Stimulated activated naive CD8-positive, alpha-beta T cell treated with anti-CD3 and anti-CD28 coated beads, Interleukin-15, Interleukin-2, amounts not matched to agents 100 U/mL and 50 U/mL, for 24 hours (primary cell): ENCODE measurements at regions not wholly inside any gene's neighbourhood (a gene's known extent, or its start where the extent isn't known, plus 50 kb on each side); places are given as distances from the start of the nearest gene placed in this dataset.
"Not testable (repeated sequence)": the region's sequence is repeated elsewhere in the genome, so short reads cannot be mapped to it uniquely, and the experiment has no call there.

Experiments
- ATAC-seq: fragments of 150-1000 bp; cut with Tn5 transposase; one replicate; pipeline ENCODE4 v1.10.0; 2021
- DNase-seq: peaks from one replicate; pipeline ENCODE4 v3.0.0; 2021

DNA sequence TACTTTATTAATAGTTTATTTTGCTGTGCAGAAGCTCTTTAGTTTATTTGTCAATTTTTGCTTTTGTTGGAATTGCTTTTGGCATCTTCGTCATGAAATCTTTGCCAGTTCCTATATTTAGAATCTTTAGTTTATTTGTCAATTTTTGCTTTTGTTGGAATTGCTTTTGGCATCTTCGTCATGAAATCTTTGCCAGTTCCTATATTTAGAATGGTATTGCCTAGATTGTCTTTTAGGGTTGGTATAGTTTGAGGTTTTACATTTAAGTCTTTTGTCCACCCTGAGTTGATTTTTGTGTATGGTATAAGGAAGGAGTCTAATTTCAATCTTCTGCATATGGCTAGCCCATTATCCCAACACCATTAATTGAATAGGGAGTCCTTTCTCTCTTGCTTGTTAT lies 93.9 kb upstream of the TCF21 start:
- ATAC-seq, result not testable (repeated sequence)

DNA sequence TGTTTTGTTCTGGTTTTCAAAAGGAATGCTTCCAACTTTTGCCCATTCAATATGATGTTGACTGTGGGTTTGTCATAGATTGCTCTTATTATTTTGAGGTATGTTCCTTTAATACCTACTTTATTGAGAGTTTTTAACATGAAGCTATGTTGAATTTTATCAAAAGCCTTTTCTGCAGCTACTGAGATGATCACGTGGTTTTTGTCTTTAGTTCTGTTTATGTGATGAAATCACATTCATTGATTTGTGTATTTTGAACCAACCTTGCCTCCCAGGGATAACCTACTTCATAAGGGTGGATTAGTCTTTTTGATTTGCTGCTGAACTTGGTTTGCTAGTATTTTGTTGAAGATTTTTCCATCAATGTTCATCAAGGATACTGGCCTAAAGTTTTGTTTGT lies 92.7 kb upstream of the TCF21 start:
- no peak for DNase-seq
- ATAC-seq, result no peak

More for the DNA sequence above, 93.9 kb upstream of the TCF21 start:
- not testable (repeated sequence) for DNase-seq

DNA sequence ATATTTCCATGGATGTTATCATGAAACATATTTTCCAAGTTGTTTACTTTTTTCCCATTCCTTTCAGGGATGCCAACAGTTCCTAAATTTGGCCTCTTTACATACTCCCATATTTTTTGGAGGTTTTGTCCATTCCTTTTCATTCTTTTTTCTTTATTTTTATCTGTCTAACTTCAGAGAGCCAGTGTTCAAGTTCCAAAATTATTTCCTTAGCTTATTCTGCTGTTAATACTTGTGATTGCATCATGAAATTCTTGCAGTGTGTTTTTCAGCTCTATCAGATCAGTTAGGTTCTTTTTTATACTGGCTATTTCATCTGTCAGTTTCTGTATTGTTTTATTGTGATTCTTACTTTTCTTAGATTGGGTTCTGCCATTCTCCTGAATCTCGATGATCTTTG lies 89.9 kb upstream of the TCF21 start:
- DNase-seq (no peak), ATAC-seq (no peak)

DNA sequence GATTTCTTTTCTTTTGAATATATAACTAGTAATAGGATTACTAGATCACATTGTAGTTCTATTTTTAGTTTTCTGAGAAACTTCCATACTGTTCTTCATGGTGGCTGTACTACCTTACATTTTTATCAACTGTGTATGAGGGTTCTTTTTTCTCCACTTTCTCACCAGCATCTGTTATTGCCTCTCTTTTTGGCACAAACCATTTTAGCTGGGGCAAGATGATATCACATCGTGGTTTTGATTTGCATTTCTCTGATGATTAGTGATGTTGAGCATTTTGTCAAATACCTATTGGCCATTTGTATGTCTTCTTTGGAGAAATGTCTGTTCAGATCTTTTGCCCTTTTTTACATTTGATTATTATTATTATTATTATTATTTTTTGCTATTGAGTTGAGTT lies 86.1 kb upstream of the TCF21 start:
- DNase-seq (no peak), ATAC-seq (no peak)

DNA sequence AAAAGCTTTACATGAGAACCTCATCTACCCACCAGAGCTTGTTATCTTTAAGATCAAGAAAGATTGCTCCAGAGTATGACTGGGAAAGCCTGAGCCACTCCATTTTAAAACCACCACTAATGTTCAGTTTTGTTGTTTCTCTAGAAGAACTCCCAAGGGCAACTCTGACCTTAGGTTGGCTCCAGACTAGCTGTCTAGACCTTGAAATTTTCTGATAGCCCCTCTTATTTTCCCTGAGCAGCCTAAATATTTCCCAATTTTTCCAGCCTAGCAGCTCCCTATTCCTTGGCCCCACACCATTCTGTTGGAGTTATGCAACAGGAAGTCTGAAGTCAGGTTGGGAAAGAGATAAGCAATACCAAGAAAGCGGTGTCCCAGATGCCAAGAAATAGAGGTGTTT lies 84.6 kb upstream of the TCF21 start:
- DNase-seq (no peak), ATAC-seq (no peak)

DNA sequence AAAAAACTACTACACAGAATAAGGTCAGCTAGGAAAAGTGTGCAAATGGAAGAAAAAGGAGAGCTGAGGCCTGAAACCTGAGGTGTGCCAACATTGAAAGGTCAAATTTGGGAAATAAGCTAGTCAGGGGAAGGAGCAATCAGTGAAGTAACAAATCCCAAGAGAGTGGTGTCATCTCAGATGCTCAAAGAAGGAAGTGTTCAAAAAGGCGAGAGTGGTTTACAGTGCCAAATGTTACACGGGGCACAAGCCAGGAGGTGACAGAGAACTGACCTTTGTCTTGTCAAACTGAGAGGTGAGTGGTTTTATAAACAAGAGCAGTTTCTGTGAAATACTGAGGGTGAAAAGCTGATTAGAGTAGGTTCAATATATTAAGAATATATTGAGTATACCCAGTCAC lies 83.0 kb upstream of the TCF21 start:
- no peak for ATAC-seq
- no peak for DNase-seq

DNA sequence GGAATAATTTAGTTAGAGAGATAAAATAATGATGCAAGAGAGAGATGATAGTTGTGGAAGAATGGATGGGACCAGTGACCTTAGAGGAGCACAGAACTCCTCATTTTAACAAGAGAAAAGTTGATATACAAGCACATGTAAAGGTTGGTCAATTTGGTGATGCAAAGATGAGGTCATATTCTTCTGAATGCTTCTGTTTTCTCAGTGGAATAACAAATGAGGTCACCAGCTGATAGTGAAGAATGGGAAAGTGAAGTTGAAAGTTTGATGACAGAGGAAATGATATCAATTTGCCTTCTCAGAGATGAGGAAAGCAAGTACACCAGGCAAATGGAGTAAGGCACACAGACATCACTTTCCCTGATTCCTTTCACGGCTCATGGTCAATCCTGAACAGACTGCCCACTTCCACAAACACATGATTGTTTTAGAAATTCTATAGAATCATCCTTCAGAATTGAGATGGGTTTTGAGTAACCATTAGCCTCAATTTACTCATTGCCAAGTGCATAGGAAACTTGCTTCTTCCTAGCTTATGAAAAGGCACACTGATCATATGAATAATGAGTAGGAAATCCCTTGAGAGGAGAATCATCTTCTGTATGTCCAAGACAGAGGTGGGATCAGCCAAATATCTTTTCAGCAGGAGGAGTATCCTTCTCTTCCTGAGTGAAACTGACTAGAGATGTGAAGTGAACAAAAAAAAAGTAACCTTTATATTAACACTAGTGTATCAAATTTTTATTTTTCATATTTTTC lies 82.4 kb upstream of the TCF21 start:
- no peak for DNase-seq
- ATAC-seq, result no peak

DNA sequence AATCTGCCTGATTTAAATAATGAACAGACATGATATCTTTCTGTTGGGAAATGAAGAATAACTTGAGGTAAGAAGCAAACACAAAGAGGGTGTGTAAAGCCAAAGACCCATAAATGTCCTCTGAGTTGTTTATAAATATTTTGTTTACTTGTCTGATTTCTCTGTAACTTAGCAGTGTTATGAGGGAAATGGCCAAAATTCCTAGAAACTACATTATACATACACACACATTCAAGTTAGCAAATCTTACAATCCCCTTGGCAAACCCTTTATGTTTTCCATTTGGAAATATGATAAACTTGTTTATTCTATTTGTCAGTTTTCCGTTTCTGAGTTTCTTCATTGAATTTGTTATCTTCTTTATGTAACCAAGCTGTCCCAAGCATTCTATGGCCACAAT lies 81.4 kb upstream of the TCF21 start:
- no peak for ATAC-seq
- DNase-seq, result no peak

DNA sequence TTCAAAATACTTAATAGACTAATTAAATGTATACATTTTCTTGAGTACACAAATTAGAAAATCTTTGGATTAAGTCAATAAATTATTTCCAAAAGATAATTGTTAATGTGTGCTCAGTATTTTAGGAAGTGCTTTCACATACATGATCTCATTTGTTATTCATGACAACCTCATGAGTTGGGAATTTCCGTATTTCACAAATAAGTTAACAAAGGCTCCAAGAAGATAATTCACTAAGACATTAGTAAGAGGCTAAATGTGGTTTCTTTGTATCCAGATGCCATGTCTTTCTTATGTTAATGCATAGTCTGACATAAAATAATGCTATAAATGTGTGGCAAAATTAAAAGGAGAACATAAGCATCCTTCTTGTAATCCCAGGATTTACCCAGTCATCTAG lies 79.5 kb upstream of the TCF21 start:
- DNase-seq (no peak), ATAC-seq (no peak)

DNA sequence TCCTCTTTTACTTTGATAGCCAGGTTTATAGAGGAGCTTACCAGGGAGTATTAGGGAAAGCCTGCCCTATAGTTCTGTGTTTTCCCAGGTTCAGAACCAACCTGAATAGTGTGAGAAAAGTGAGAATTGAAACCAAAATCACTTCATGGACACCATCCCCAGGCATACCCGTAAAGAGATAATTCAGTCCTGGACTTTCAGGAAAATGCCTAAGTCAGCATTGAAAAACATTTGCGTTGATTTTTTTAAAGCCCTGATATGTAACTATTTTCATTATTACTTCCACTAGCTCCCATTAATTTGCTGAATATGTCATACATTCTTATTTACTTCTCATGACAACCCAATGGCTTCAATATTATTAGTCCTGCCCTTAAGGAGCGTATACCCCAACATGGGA lies 77.4 kb upstream of the TCF21 start:
- ATAC-seq, result no peak
- DNase-seq, result no peak

DNA sequence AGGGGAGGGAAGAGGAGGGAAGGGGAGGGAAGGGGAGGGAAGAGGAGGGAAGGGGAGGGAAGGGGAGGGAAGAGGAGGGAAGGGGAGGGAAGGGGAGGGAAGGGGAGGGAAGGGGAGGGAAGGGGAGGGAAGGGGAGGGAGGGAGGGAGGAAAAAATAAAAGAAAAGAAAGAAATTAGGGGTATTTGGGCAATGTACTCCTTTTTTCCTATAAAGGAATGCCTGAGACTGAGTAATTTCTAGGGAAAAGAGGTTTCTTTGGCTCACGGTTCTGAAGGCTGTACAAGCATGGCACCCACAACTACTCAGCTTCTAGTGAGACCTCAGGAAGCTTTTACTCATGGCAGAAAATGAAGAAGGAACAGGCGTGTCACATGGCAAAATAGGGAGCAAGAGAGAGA lies 76.5 kb upstream of the TCF21 start:
- DNase-seq, ATAC-seq: not testable (repeated sequence)

DNA sequence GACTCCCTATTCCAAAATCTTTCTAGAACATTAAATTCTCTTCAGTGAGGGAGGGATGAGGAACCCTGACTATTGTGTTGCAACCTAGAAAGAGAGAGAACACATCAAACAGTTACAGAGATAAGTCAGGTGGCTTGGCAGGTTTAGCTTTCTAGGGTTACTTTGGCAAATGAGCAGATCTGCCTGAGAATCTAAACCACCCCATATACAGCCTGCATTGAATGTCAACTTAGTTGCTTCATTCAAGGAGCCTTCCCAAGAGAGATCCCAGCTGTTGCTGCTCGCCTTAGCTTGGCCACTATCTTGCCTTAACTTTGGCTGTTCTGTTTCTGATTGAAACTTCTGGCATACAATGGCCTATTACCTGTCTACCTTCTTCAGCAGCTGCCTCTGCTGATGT lies 74.7 kb upstream of the TCF21 start:
- ATAC-seq (no peak), DNase-seq (no peak)

DNA sequence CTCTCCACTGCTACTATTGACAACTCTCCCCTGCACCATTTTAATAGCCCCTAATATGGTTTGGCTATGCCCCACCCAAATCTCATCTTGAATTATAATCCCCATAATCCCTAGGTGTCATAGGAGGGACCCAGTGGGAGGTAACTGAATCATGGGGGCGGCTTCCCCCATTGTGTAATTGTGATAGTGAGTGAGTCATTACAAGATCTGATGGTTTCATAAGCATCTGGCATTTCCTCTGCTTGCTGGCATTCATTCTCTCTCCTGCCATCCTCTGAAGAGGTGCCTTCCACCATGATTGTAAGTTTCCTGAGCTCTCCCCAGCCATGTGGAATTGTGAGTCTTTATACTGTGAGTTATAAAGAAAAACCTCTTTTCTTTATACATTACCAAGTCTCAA lies 74.1 kb upstream of the TCF21 start:
- DNase-seq (peak; percentile 3), ATAC-seq (no peak)

DNA sequence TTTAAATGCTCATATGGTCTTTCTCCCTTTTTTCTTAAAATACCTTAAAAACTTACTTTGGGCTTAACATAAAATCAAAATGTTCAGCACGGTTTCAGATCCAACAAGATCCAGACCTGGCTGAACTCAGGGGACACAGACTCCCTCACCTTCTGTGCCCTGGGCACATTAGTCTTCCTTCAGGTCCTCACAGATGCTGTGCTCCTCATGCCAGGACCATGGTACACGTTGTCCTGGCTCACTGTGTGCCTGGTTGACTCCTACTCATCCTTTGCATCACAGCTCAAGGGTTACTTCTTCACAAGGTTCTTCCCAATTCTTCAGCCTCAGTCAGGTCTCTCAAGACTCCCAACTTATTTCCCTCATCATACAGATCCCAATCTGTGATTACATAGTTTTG lies 73.6 kb upstream of the TCF21 start:
- no peak for DNase-seq
- no peak for ATAC-seq

DNA sequence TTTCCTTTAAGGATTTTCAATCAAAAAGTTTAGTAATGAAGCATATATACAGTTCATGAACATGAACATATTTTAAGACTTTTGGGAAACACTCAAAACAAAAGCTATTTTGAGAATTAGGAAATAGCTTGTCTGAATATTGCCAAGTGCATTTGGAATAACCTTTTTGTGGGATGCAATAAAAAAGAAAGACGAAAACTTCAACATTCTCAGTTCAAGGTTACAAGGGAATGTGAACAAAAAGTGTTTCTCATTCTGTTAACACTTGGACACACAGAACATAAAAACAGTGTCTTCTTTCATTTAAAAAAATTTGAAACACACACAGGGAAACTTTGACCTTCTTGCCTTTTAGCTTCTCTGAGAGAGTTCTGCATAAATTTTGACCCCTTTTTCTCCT lies 72.7 kb upstream of the TCF21 start:
- ATAC-seq (no peak), DNase-seq (no peak)

DNA sequence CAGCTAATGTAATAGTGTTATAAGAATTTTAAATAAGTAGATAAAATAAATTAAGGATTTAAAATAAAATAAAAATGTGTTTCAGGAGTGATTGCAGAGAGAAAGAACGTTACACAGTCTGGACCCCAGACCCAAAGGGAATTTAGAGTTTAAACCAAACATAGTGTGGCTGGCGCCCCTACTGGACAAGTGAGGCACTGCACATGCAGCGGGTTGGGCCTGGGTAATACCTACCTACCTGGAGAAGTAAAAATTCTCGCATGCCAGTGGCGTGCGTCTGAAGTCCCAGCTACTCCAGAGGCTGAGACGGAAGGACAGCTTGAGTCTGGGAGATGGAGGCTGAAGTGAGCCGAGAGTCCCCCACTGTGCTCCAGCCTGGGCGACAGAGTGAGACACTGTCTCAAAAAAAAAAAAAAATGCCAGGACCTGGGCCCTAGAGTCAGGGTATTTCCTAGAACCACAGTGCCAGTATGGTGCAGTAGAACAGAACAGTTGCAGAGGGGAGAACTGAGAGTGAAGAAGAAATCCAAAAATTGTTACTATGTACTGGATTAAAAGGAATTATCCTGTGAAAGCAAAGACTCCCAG lies 71.4 kb upstream of the TCF21 start:
- DNase-seq, result peak; percentile 62
- no peak for ATAC-seq

DNA sequence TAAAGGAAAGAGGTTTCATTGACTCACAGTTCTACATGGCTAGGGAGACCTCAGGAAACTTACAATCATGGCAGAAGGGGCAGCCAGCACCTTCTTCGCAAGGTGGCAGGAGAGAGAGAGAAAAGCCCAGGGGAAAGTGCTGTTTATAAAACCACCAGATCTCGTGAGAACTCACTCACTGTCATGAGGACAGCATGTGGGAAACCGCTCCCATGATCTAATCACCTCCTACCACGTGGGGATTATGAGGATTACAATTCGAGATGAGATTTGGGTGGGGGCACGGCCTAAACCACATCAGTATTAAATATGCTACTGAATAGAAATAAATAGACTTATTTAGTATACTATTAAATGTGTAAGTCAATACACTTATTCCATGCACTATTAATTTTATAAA lies 70.6 kb upstream of the TCF21 start:
- no peak for ATAC-seq

DNA sequence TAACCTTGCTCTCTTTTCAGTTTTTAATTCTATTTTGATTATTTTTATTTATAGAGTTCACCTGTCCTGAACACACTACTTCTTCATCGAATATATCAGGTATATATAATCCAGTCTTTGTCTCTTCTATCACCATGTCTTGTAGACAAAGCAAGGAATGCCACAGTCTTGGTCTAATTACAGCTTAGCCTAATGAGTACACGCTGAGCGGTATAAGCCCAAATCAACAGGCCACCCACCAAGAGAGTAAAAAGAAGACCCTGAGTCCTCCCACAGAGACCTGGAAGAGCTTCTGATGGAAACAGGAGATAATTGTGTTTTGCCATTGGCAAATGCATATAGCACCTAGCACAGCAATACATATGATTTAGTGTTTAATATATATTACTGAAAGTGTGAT lies 68.7 kb upstream of the TCF21 start:
- no peak for DNase-seq
- no peak for ATAC-seq

More for the DNA sequence above, 70.6 kb upstream of the TCF21 start:
- no peak for DNase-seq

DNA sequence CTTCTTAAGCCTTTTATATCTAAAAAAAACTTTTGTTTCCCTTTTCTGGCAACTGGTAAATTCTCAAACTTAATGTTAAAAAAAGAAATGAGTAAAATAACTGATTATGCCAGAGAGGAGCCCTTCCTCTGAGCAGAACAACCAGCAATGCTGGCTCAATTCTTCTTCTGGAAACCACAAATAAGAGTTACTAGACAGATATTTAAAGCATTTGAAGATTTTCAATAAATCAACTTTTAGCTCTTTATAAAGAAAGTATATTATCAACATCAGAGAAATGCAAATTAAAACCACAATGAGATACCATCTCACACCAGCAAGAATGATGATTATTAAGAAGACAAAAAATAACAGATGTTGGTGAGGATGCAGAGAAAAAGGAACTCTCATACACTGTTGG lies 61.1 kb upstream of the TCF21 start:
- ATAC-seq (no peak), DNase-seq (no peak)

DNA sequence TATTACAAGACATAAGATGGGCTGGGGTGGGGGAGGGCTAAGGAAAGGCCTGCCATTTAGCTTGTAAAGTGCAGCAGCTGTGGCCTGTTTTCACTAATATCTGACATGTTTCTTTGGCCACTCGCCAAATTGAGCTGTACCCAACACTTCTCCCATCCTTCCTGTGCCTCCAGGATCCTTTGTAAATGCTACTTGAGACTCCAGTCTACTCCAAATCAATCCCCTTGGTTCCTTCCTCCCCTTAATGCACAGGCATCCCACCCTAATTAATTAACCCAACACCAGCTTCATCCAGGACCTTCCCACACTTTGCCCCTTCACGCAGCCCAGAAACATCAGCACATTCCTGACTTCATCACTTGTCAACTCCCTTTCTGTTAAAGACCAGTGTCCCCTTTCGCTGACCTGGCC lies 55.0 kb upstream of the TCF21 start:
- ATAC-seq (no peak), DNase-seq (no peak)

DNA sequence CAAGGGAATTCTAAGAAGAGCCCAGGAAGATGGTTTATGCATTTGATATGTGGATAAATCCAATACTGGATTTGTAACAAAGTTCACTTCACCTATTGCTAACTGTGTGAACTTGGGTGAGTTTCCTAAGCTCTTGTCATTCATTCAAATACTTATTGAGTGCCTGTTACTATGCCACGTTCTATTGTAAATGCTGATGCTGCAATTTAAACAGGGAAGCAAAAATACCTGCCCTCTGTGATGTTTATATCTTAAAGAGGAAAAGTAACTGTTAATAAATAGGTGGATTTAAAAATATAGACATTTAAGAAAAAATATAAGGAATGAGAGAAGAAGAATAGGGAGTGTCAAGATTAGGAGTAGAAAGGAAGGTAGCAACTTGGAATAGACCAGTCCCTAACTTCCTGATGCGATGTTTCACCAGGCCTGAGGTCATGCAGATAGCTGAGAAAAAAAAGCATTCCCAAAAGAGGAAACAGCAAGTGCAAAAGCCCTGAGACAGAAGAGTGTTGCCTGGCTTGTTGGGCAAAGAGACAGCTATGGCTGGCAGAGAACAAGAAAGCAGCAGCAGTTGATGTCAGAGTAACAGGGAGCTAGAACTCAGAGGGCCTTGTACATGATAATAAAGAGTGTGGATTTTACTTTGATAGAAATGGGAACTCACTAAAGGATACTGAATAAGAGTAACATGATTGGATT lies 54.3 kb upstream of the TCF21 start:
- ATAC-seq, result no peak
- DNase-seq, result no peak

DNA sequence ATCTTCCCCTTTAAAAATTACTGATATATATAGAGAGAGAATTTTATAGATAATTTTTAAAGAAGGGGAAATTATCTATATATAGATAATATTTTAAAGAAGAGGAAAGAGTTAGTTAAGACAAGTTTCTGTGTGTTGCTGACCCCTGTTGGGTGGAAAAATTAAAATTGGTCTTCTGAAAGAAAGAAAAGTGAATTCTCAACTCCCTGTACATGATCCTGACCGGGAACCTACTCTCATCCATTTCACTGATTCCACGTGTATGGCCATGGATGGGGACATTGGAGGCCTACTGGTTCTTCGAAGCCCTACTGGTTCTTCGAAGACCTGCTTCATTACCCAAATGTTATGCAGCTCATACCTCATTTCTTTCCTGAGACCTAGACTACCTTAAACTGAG lies 53.0 kb upstream of the TCF21 start:
- DNase-seq, result no peak
- no peak for ATAC-seq

DNA sequence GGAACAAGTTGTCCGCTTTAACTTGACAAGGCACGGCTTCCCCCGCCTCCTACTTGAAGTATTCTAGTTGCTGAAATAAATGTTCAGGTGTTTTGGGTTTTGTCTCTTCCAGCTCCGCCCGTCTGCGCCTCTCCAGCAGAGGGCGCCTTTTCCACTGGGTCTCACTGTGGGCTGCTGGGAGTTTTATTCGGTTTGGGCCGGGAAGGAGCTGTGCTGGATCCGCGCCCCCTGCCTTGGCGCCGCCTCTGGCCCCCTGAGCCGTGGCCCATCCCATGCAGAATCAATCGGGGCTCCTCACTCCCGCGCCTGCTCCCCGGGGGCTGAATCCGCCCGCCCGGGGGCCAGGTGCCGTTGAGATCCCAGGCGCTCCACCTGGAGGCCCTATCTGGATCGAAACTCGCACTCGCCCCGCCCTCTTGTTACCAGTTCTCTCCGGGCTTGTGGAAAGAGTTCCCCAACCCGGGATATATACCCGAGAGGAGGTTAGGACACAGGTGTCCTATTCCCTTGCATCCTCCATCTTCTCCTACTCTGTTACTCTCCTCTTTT lies 51.0 kb upstream of the TCF21 start:
- ATAC-seq (peak; percentile 84), DNase-seq (peak; percentile 73)
